NCI-H2029 (cell line): ENCODE measurements at regions not wholly inside any gene's neighbourhood (a gene's known extent, or its start where the extent isn't known, plus 50 kb on each side); places are given as distances from the start of the nearest gene placed in this dataset.

Experiments
- DNase-seq: peaks from one replicate; lab custom pipeline; 2025; lab: John Stamatoyannopoulos, UW

DNA sequence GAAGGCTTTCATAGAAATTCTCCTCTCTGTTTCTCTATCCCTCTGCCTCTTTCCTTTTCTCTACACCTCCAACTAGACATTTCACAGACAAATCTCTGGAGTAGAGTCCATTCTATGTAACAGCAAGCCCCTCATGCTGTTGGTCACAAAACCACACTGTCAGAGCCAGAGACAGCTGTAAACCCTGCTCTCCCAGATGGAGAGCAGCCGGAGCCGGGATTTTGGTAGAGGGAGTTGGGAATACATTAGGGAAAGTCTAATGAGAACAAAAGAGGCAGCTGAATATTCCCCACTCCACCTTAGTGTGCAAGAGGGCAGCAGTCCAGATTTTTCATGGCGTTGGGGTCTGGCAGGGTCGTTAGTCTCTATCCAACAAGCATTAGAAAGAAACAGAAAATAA lies 68.3 kb upstream of the EDN1 start:
- no peak for DNase-seq

DNA sequence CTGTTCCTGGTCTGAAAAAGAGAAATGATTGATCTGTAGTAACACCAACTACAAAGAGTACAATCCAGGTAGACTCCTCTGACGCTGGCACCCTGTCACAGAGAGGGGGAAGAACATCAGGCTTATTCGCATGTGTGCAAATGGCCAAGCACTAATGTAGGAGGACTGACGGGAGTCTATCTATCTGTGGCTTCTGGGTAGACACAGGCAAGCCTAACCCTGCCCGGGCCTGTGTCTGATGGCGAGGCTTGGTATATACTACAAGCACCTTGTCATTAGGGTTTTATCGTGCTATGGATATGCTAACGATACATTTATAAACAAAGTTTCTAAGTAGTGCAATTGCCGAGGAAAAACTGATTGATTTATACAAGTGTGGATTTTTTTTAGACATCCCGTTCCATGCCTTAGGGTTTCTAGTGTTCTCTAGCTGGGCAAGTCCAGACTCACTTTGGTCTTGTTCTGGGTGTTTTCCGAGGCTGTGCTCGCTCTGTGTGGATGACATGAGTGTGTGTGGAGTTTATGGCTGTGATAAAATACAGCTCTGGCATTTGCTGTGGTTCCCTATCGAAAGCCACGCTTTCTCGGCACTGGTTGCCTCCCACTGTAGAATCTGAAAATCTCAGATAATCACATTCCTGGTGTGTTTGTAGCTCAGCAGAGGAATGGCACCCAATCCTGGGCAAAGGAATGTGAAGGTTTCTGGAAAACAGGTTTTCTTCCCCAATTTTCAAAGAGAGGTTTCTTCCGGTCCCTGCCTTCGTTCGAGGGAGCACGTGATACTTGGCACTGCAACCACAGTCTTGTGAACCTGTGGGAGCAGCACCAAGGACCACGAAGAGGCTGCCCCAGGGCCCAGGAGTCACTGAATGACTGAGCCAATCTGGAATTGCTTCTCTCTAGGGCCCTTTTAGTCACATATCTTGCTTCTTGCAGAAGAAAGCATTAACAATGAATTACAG lies 67.5 kb upstream of the EDN1 start:
- no peak for DNase-seq

- no peak for DNase-seq
Measured at GRCh38 chr6:12223383-12223782, 66.8 kb upstream of the EDN1 start.

- DNase-seq = no peak
Measured at GRCh38 chr6:12224251-12224650, 65.9 kb upstream of the EDN1 start.

DNA sequence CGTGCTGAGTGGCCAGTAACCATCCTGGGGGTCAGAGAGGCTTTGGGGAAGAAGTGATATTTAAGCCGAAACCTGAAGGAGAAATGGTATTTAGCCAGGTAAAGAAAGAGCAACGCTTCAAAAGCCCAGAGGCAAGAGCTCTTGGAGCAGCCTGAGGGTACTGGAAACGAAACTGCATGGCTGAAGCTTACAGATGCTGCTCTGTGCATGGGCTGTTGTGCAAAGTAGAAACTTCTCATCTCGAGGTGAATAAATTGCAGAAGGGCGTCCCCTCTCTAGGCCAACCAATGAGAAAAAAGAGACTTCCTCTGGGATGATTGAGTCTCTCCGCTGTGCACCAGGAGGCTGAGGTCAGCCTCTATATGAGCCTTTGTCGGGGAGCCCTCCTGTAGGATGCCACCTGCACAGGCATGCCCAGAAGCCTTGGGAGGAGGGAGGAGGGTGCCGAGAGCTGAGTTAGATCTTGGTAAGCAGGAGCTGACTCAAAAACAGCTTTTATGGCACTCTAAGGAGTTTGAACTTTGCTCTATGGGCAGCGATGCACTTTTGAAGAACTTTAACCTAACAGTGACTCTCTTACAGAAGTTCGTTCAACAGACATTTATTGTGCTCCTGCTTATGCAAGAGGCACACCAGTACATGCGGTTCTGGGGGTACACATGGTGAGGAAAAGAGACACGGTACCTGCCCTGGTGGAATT lies 61.6 kb upstream of the EDN1 start:
- no peak for DNase-seq

GRCh38 chr6:12229332-12229731 lies 60.8 kb upstream of the EDN1 start:
- DNase-seq = no peak

GRCh38 chr6:12230523-12230922 lies 59.6 kb upstream of the EDN1 start:
- DNase-seq = no peak

DNA sequence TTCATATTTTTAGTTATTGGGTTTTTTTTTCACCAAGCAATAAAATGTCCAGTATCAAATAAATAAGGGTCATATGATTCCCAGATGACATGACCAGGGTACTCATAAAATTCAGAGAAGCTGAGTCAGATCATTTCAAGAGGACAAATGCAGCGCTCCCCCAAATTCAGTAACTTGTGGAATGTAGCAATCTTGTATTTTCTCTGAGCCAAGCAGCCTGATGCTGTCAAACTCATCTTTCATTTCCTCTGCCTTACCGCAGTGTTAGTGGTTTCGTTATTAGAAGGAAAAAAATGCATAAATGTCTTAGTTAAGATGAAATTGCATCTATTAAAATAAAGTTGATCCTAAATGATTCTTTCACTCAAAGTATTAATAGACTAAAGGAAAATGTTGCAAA lies 57.8 kb upstream of the EDN1 start:
- no peak for DNase-seq

DNA sequence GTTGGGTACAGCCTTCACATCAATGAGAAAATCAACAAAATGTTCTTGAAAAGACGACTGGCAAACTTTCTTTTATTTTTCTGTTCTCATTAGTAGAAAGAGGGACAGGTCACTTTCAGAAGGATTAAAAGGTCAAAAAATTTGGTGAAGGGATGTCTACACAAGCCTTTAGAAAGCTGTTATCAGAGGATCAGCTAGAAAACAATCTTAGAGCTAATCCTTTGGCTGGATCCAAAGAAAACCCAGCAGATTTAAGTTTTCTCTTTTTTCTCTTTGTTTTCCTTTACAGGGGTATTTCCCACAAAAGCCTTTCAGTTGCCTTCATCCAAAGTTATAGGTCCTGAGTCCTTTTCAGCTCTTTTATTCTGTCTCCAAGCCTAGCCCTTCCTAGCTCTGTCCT lies 57.3 kb upstream of the EDN1 start:
- DNase-seq = no peak

DNA sequence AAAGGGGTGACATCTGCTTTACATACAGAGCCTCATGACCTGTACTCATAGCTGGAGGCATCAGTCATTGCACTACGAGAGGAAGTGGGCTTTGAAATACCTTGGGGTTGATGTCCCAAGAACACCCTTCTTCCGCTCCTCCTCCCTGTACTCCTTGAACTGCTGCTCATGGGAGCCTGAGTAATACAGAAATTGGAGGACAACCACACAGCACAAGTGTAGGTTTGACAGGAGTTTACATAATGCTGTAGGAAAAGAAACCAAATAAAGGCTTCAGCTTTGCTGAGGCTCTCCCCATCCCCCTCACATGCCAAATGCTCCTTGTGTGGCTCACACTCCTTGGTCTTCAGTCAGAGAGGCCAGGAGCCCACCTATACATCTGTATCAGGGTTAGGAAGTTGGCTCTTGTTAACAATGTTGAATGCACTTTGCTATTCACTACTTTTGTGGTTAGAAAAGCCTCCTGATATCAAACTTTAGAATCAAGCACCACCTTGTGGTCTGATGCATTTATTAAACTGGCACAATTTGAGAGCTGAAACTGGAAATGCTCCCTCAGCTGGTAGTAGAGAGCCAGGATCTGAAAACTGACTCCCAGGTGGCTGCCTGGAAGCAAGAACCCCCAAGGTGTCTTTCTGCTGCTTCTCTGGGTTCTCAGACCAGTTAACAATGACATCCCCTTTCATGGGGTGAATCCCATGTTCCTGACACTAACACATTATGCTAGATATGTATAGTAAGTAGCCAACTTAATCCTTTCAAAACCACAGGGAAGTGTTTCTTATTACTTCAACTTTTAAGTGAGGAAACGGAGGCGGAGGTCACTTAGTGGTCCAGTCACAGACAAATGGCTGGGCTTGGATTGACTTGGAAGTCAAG lies 56.2 kb upstream of the EDN1 start:
- peak; percentile 41 for DNase-seq

DNA sequence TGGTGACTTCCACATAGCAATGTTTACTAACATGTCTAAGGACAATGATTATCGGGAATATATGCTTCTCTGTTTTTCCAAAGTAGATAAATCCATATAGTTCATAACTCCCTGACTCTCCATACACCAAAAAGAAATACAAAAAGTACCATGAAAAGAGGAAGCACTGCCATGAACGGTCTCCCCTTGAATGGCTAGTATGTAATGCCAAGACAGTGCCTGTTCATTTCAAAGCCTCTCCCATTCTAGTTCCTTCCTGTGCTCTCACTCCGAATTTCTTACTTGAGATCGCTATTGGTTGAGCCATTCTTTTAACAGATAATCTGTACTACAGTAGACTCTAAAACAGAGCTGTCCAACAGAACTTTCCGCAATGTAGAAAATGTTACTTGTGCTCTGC lies 54.8 kb upstream of the EDN1 start:
- no peak for DNase-seq

DNA sequence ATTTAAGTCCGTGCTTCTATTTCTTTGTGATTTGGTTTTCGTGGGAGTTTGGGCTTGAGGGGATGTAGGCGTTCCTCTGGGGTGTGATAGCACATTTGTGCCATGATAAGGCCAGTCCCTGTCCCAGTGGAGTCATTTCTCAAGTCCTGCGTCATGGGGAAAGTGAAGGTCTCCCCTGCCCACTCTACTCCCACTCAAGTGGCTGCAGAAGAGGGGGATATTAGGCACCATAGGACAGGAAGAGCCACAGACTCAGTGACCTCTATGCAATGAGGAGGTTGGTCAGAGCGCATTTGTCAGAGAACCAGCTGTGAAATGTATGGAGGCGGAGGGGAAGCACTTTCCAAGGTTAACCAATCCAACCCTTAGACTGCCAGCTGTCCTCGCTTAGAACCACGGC lies 51.9 kb upstream of the EDN1 start:
- no peak for DNase-seq
